ENCODE measurements at regions not wholly inside any gene's neighbourhood (a gene's known extent, or its start where the extent isn't known, plus 50 kb on each side); places are given as distances from the start of the nearest gene placed in this dataset.

- 89% methylated on average over 14 of the region's 14 CpGs for WGBS (ENCODE audit: low lambda C conversion rate, missing lambda C conversion rate)
- Histone ChIP-seq H3K27ac (no peak overlapping the region), H4K20me1 (ENCODE audit: insufficient read depth, poor library complexity, severe bottlenecking) (no peaks in the 10 kb centered on the region), H3K4me2 (no peak overlapping the region), H3K79me2 (no peaks in the 10 kb centered on the region), H3K9me2 (replicated peaks; ENCODE audit: insufficient read depth) (no peaks in the 10 kb centered on the region), H3K4me1 (ENCODE audit: insufficient read depth) (no peaks in the 10 kb centered on the region), H3K27me3 (no peaks in the 10 kb centered on the region), H2AFZ (no peak overlapping the region), H3K36me3 (replicated peaks; ENCODE audit: insufficient read depth, low read depth) (no peaks in the 10 kb centered on the region), H3K9me3 (ENCODE audit: low read depth) (no peaks in the 10 kb centered on the region), H3K4me3 (no peak overlapping the region)
- DNase-seq (ENCODE audit: low spot score): no peak
- TF ChIP-seq CTCF (IDR thresholded peaks at IDR 0.05; ENCODE audit: poor library complexity) (no peak), EZH2phosphoT487 (IDR thresholded peaks at IDR 0.05; ENCODE audit: low read depth, severe bottlenecking, unreplicated experiment) (no peak), EZH2 (IDR thresholded peaks at IDR 0.05; ENCODE audit: borderline replicate concordance) (no peak)
Measured at GRCh38 chr2:3079959-3080948, 297.4 kb downstream of the EIPR1 start.

- DNase-seq (ENCODE audit: low spot score): no peak
- Histone ChIP-seq H4K20me1 (ENCODE audit: insufficient read depth, poor library complexity, severe bottlenecking) (no peaks in the 10 kb centered on the region), H3K36me3 (replicated peaks; ENCODE audit: insufficient read depth, low read depth) (no peaks in the 10 kb centered on the region), H3K9me3 (ENCODE audit: low read depth) (no peaks in the 10 kb centered on the region), H3K27me3 (no peaks in the 10 kb centered on the region), H3K9me2 (replicated peaks; ENCODE audit: insufficient read depth) (no peaks in the 10 kb centered on the region), H3K4me1 (ENCODE audit: insufficient read depth) (no peaks in the 10 kb centered on the region), H3K4me2 (no peak overlapping the region), H3K4me3 (no peak overlapping the region), H3K27ac (no peak overlapping the region), H2AFZ (no peak overlapping the region), H3K79me2 (no peaks in the 10 kb centered on the region)
- TF ChIP-seq EZH2phosphoT487 (IDR thresholded peaks at IDR 0.05; ENCODE audit: low read depth, severe bottlenecking, unreplicated experiment): no peak
- no peak for TF ChIP-seq EZH2 (IDR thresholded peaks at IDR 0.05; ENCODE audit: borderline replicate concordance)
- TF ChIP-seq CTCF (IDR thresholded peaks at IDR 0.05; ENCODE audit: poor library complexity): no peak
- 98% methylated on average over 2 of the region's 2 CpGs for WGBS (ENCODE audit: low lambda C conversion rate, missing lambda C conversion rate)
Measured at GRCh38 chr2:3079466-3079865, 298.2 kb downstream of the EIPR1 start.

- H3K9me2 ChIP-seq (replicated peaks; ENCODE audit: insufficient read depth): no peaks in the 10 kb centered on the region
- no peak overlapping the region for H3K4me2 ChIP-seq
- H3K36me3 ChIP-seq (replicated peaks; ENCODE audit: insufficient read depth, low read depth): no peaks in the 10 kb centered on the region
- no peaks in the 10 kb centered on the region for H3K27me3 ChIP-seq
- TF ChIP-seq EZH2 (IDR thresholded peaks at IDR 0.05; ENCODE audit: borderline replicate concordance) (no peak), CTCF (IDR thresholded peaks at IDR 0.05; ENCODE audit: poor library complexity) (no peak), EZH2phosphoT487 (IDR thresholded peaks at IDR 0.05; ENCODE audit: low read depth, severe bottlenecking, unreplicated experiment) (no peak)
- no peaks in the 10 kb centered on the region for H3K9me3 ChIP-seq (ENCODE audit: low read depth)
- DNase-seq (ENCODE audit: low spot score): no peak
- 89% methylated on average over 4 of the region's 4 CpGs for WGBS (ENCODE audit: low lambda C conversion rate, missing lambda C conversion rate)
- H4K20me1 ChIP-seq (ENCODE audit: insufficient read depth, poor library complexity, severe bottlenecking): no peaks in the 10 kb centered on the region
- no peaks in the 10 kb centered on the region for H3K4me1 ChIP-seq (ENCODE audit: insufficient read depth)
- no peak overlapping the region for H2AFZ ChIP-seq
- no peaks in the 10 kb centered on the region for H3K79me2 ChIP-seq
- no peak overlapping the region for H3K4me3 ChIP-seq
- no peak overlapping the region for H3K27ac ChIP-seq
Measured at GRCh38 chr2:3078684-3079083, 298.9 kb downstream of the EIPR1 start.
